ENCODE measurements at regions not wholly inside any gene's neighbourhood (a gene's known extent, or its start where the extent isn't known, plus 50 kb on each side); places are given as distances from the start of the nearest gene placed in this dataset.

GRCh38 chr2:241994556-241995213 is 125.2 kb downstream of the RTP5 start:
- no peaks in the 10 kb centered on the region for H3K4me1 ChIP-seq (ENCODE audit: insufficient read depth, low read length, poor library complexity, severe bottlenecking)
- H2AFZ ChIP-seq (ENCODE audit: low read length), result no peak overlapping the region
- H3K36me3 ChIP-seq (ENCODE audit: insufficient read depth, low read length), result no peaks in the 10 kb centered on the region
- TF ChIP-seq, protein P1, sequence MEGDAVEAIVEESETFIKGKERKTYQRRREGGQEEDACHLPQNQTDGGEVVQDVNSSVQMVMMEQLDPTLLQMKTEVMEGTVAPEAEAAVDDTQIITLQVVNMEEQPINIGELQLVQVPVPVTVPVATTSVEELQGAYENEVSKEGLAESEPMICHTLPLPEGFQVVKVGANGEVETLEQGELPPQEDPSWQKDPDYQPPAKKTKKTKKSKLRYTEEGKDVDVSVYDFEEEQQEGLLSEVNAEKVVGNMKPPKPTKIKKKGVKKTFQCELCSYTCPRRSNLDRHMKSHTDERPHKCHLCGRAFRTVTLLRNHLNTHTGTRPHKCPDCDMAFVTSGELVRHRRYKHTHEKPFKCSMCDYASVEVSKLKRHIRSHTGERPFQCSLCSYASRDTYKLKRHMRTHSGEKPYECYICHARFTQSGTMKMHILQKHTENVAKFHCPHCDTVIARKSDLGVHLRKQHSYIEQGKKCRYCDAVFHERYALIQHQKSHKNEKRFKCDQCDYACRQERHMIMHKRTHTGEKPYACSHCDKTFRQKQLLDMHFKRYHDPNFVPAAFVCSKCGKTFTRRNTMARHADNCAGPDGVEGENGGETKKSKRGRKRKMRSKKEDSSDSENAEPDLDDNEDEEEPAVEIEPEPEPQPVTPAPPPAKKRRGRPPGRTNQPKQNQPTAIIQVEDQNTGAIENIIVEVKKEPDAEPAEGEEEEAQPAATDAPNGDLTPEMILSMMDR (conservative IDR thresholded peaks at IDR 0.05; ENCODE audit: low read length), result no peak
- TF ChIP-seq EZH2phosphoT487 (IDR thresholded peaks at IDR 0.05; ENCODE audit: borderline replicate concordance, low read depth, low read length), result no peak
- intact Hi-C loops (cut with micrococcal nuclease; ENCODE audit: unreplicated experiment), result no loop called here
- no peak overlapping the region for H3K4me3 ChIP-seq (ENCODE audit: low read depth, low read length, poor library complexity, severe bottlenecking)
- H3K79me2 ChIP-seq (ENCODE audit: insufficient read depth, low read depth, low read length), result no peaks in the 10 kb centered on the region
- H3K4me2 ChIP-seq (ENCODE audit: low read length), result no peak overlapping the region
- H3K9me2 ChIP-seq (ENCODE audit: insufficient read depth, low read length), result no peaks in the 10 kb centered on the region
- H3K9me3 ChIP-seq (ENCODE audit: low read length), result no peaks in the 10 kb centered on the region
- BruUV-seq (replicated peaks), result no TSS peak
- DNase-seq (ENCODE audit: low spot score), result no peak
- CTCF ChIA-PET (ENCODE audit: unreplicated experiment), result no interaction called here
- POLR2A ChIA-PET, result no interaction called here
- H3K27ac ChIP-seq (ENCODE audit: low read depth, low read length, poor library complexity, severe bottlenecking), result no peak overlapping the region
- no peaks in the 10 kb centered on the region for H4K20me1 ChIP-seq (ENCODE audit: insufficient read depth, low read length)

GRCh38 chr2:241996100-241996499 is 126.6 kb downstream of the RTP5 start:
- Histone ChIP-seq H3K79me2 (ENCODE audit: insufficient read depth, low read depth, low read length) (no peaks in the 10 kb centered on the region), H3K9me2 (ENCODE audit: insufficient read depth, low read length) (no peaks in the 10 kb centered on the region), H3K27ac (ENCODE audit: low read depth, low read length, poor library complexity, severe bottlenecking) (no peak overlapping the region), H3K4me3 (ENCODE audit: low read depth, low read length, poor library complexity, severe bottlenecking) (no peak overlapping the region), H4K20me1 (ENCODE audit: insufficient read depth, low read length) (no peaks in the 10 kb centered on the region), H2AFZ (ENCODE audit: low read length) (no peak overlapping the region), H3K36me3 (ENCODE audit: insufficient read depth, low read length) (no peaks in the 10 kb centered on the region), H3K9me3 (ENCODE audit: low read length) (no peaks in the 10 kb centered on the region), H3K4me1 (ENCODE audit: insufficient read depth, low read length, poor library complexity, severe bottlenecking) (no peaks in the 10 kb centered on the region), H3K4me2 (ENCODE audit: low read length) (no peak overlapping the region)
- BruUV-seq (replicated peaks), result no TSS peak
- intact Hi-C loops (cut with micrococcal nuclease; ENCODE audit: unreplicated experiment), result no loop called here
- DNase-seq (ENCODE audit: low spot score), result no peak
- no peak for TF ChIP-seq EZH2phosphoT487 (IDR thresholded peaks at IDR 0.05; ENCODE audit: borderline replicate concordance, low read depth, low read length)
- TF ChIP-seq, protein P1 (conservative IDR thresholded peaks at IDR 0.05; ENCODE audit: low read length), result no peak
- ChIA-PET CTCF (ENCODE audit: unreplicated experiment) (no interaction called here), POLR2A (no interaction called here)

- CTCF ChIA-PET (ENCODE audit: unreplicated experiment), result no interaction called here
- no peak overlapping the region for H2AFZ ChIP-seq (ENCODE audit: low read length)
- intact Hi-C loops (cut with micrococcal nuclease; ENCODE audit: unreplicated experiment), result no loop called here
Observed at GRCh38 chr2:241997017-241997416, 127.5 kb downstream of the RTP5 start.

More at GRCh38 chr2:241997017-241997416, 127.5 kb downstream of the RTP5 start:
- Histone ChIP-seq H3K9me2 (ENCODE audit: insufficient read depth, low read length) (no peaks in the 10 kb centered on the region), H3K4me1 (ENCODE audit: insufficient read depth, low read length, poor library complexity, severe bottlenecking) (no peaks in the 10 kb centered on the region), H3K4me2 (ENCODE audit: low read length) (no peak overlapping the region), H3K4me3 (ENCODE audit: low read depth, low read length, poor library complexity, severe bottlenecking) (no peak overlapping the region), H3K36me3 (ENCODE audit: insufficient read depth, low read length) (no peaks in the 10 kb centered on the region), H3K9me3 (ENCODE audit: low read length) (no peaks in the 10 kb centered on the region), H3K79me2 (ENCODE audit: insufficient read depth, low read depth, low read length) (no peaks in the 10 kb centered on the region), H4K20me1 (ENCODE audit: insufficient read depth, low read length) (no peaks in the 10 kb centered on the region), H3K27ac (ENCODE audit: low read depth, low read length, poor library complexity, severe bottlenecking) (no peak overlapping the region)
- no TSS peak for BruUV-seq (replicated peaks)
- DNase-seq (ENCODE audit: low spot score), result no peak
- POLR2A ChIA-PET, result no interaction called here
- TF ChIP-seq, protein P1 (conservative IDR thresholded peaks at IDR 0.05; ENCODE audit: low read length), result no peak
- no peak for TF ChIP-seq EZH2phosphoT487 (IDR thresholded peaks at IDR 0.05; ENCODE audit: borderline replicate concordance, low read depth, low read length)
